ENCODE measurements at regions not wholly inside any gene's neighbourhood (a gene's known extent, or its start where the extent isn't known, plus 50 kb on each side); places are given as distances from the start of the nearest gene placed in this dataset.

GRCh38 chr5:5671823-5672222 is 249.3 kb downstream of the ICE1 start:
- no peak overlapping the region for H3K4me3 Mint-ChIP-seq (ENCODE audit: unreplicated experiment)
- no peaks in the 10 kb centered on the region for H3K4me1 Mint-ChIP-seq (ENCODE audit: low read depth, unreplicated experiment)
- H3K27ac ChIP-seq (ENCODE audit: low read depth, low read length): no peak overlapping the region
- no peaks in the 10 kb centered on the region for H4K20me1 ChIP-seq (ENCODE audit: insufficient read depth, low read length)
- H3K4me3 ChIP-seq (ENCODE audit: insufficient read depth, low read depth, low read length): no peak overlapping the region
- H2AFZ ChIP-seq (ENCODE audit: low read depth, low read length): no peak overlapping the region
- no peak overlapping the region for H3K9ac ChIP-seq (ENCODE audit: low read length)
- no peaks in the 10 kb centered on the region for H3K27me3 Mint-ChIP-seq (ENCODE audit: low read depth, unreplicated experiment)
- no peaks in the 10 kb centered on the region for H3K9me3 ChIP-seq (ENCODE audit: insufficient read depth, low read depth, low read length)
- TF ChIP-seq CTCF (IDR thresholded peaks at IDR 0.05; ENCODE audit: insufficient read depth, low read depth, low read length): no peak
- TF ChIP-seq EZH2 (IDR thresholded peaks at IDR 0.05; ENCODE audit: insufficient read depth, low read length): no peak
- no peaks in the 10 kb centered on the region for H3K4me1 ChIP-seq (ENCODE audit: insufficient read depth, low read length)
- H3K27me3 ChIP-seq (ENCODE audit: insufficient read depth, low read length): no peaks in the 10 kb centered on the region
- H3K36me3 ChIP-seq (ENCODE audit: insufficient read depth, low read length): no peaks in the 10 kb centered on the region
- no peak for FAIRE-seq
- H3K36me3 Mint-ChIP-seq (ENCODE audit: low read depth, unreplicated experiment): no peaks in the 10 kb centered on the region
- H3K79me2 ChIP-seq (ENCODE audit: insufficient read depth, low read length): no peaks in the 10 kb centered on the region
- DNase-seq (ENCODE audit: low read depth): no peak
- no peak overlapping the region for H3K4me2 ChIP-seq (ENCODE audit: low read length)
- H3K27ac Mint-ChIP-seq (ENCODE audit: unreplicated experiment): no peak overlapping the region
- no peaks in the 10 kb centered on the region for H3K9me3 Mint-ChIP-seq (ENCODE audit: unreplicated experiment)

GRCh38 chr5:5667136-5667554 is 244.7 kb downstream of the ICE1 start:
- Mint-ChIP-seq H3K4me1 (ENCODE audit: low read depth, unreplicated experiment) (peaks cover 3% of the 10 kb centered on the region), H3K27me3 (ENCODE audit: low read depth, unreplicated experiment) (peaks cover 4% of the 10 kb centered on the region), H3K27ac (ENCODE audit: unreplicated experiment) (no peak overlapping the region), H3K4me3 (ENCODE audit: unreplicated experiment) (no peak overlapping the region), H3K36me3 (ENCODE audit: low read depth, unreplicated experiment) (no peaks in the 10 kb centered on the region), H3K9me3 (ENCODE audit: unreplicated experiment) (peaks cover 2% of the 10 kb centered on the region)
- H3K9me3 ChIP-seq (ENCODE audit: insufficient read depth, low read depth, low read length): no peaks in the 10 kb centered on the region
- TF ChIP-seq CTCF (IDR thresholded peaks at IDR 0.05; ENCODE audit: insufficient read depth, low read depth, low read length) (no peak), EZH2 (IDR thresholded peaks at IDR 0.05; ENCODE audit: insufficient read depth, low read length) (no peak)
- H3K27ac ChIP-seq (ENCODE audit: low read depth, low read length): no peak overlapping the region
- DNase-seq (ENCODE audit: low read depth): no peak
- H3K4me2 ChIP-seq (ENCODE audit: low read length): no peak overlapping the region
- H3K36me3 ChIP-seq (ENCODE audit: insufficient read depth, low read length): no peaks in the 10 kb centered on the region
- H3K27me3 ChIP-seq (ENCODE audit: insufficient read depth, low read length): no peaks in the 10 kb centered on the region
- no peak overlapping the region for H3K9ac ChIP-seq (ENCODE audit: low read length)
- H3K4me3 ChIP-seq (ENCODE audit: insufficient read depth, low read depth, low read length): no peak overlapping the region
- no peaks in the 10 kb centered on the region for H4K20me1 ChIP-seq (ENCODE audit: insufficient read depth, low read length)
- H2AFZ ChIP-seq (ENCODE audit: low read depth, low read length): no peak overlapping the region
- no peak for FAIRE-seq
- H3K4me1 ChIP-seq (ENCODE audit: insufficient read depth, low read length): peaks cover 4% of the 10 kb centered on the region
- H3K79me2 ChIP-seq (ENCODE audit: insufficient read depth, low read length): no peaks in the 10 kb centered on the region

GRCh38 chr5:5666369-5666768 is 243.9 kb downstream of the ICE1 start:
- Histone ChIP-seq H2AFZ (ENCODE audit: low read depth, low read length) (no peak overlapping the region), H3K27ac (ENCODE audit: low read depth, low read length) (no peak overlapping the region), H3K9ac (ENCODE audit: low read length) (no peak overlapping the region), H4K20me1 (ENCODE audit: insufficient read depth, low read length) (no peaks in the 10 kb centered on the region), H3K4me2 (ENCODE audit: low read length) (no peak overlapping the region), H3K9me3 (ENCODE audit: insufficient read depth, low read depth, low read length) (no peaks in the 10 kb centered on the region), H3K4me1 (ENCODE audit: insufficient read depth, low read length) (peaks cover 4% of the 10 kb centered on the region), H3K36me3 (ENCODE audit: insufficient read depth, low read length) (no peaks in the 10 kb centered on the region), H3K27me3 (ENCODE audit: insufficient read depth, low read length) (no peaks in the 10 kb centered on the region), H3K79me2 (ENCODE audit: insufficient read depth, low read length) (no peaks in the 10 kb centered on the region), H3K4me3 (ENCODE audit: insufficient read depth, low read depth, low read length) (no peak overlapping the region)
- peaks cover 2% of the 10 kb centered on the region for H3K9me3 Mint-ChIP-seq (ENCODE audit: unreplicated experiment)
- H3K4me3 Mint-ChIP-seq (ENCODE audit: unreplicated experiment): no peak overlapping the region
- TF ChIP-seq EZH2 (IDR thresholded peaks at IDR 0.05; ENCODE audit: insufficient read depth, low read length): no peak
- no peak for TF ChIP-seq CTCF (IDR thresholded peaks at IDR 0.05; ENCODE audit: insufficient read depth, low read depth, low read length)
- FAIRE-seq (no peak), DNase-seq (ENCODE audit: low read depth) (no peak)
- peaks cover 4% of the 10 kb centered on the region for H3K27me3 Mint-ChIP-seq (ENCODE audit: low read depth, unreplicated experiment)
- H3K36me3 Mint-ChIP-seq (ENCODE audit: low read depth, unreplicated experiment): no peaks in the 10 kb centered on the region
- no peak overlapping the region for H3K27ac Mint-ChIP-seq (ENCODE audit: unreplicated experiment)
- H3K4me1 Mint-ChIP-seq (ENCODE audit: low read depth, unreplicated experiment): peaks cover 3% of the 10 kb centered on the region
